H1 (cell line): ENCODE measurements at regions not wholly inside any gene's neighbourhood (a gene's known extent, or its start where the extent isn't known, plus 50 kb on each side); places are given as distances from the start of the nearest gene placed in this dataset.

Experiments used
- CTCF ChIA-PET: fragments of 300-600 bp; sonication (Branson Sonifier 250); formaldehyde crosslinking; loops from one replicate; lab custom pipeline; 2021; ENCODE audit not compliant: partially characterized antibody; lab: Charles Lee
- POLR2A ChIA-PET: fragments of 300-600 bp; sonication (Branson Sonifier 250); formaldehyde crosslinking; loops from one replicate; lab custom pipeline; 2021; ENCODE audit warnings: inconsistent platforms; ENCODE audit not compliant: partially characterized antibody; lab: Charles Lee
- DNase-seq, 2 experiments: peaks; one replicate each; pipeline versions ENCODE4 v3.0.0 to v3.0.0-alpha.2; 2010 to 2022; ENCODE audit warnings: low spot score in 2 of 2, low read depth in 1 of 2, mixed read lengths in 1 of 2
- FAIRE-seq: peaks from 2 replicates; lab custom pipeline; 2011; peaks lifted over from hg19 to GRCh38; lab: Jason Lieb, UNC
- H2AFZ ChIP-seq: 2 replicates; pipeline ENCODE4 v1.8.1; 2012; ENCODE audit warnings: low read length, inconsistent platforms
- H2AK5ac ChIP-seq: 2 replicates; pipeline ENCODE4 v1.6.1; 2013; ENCODE audit warnings: low read depth, low read length
- H2BK120ac ChIP-seq: replicated peaks from 2 replicates; pipeline ENCODE3; 2013; ENCODE audit warnings: low read depth, low read length, inconsistent platforms
- H2BK12ac ChIP-seq: 2 replicates; pipeline ENCODE4 v1.6.1; 2013; ENCODE audit warnings: low read depth, low read length
- H2BK15ac ChIP-seq: 2 replicates; pipeline ENCODE4 v1.6.1; 2013; ENCODE audit warnings: low read length
- H2BK20ac ChIP-seq: 2 replicates; pipeline ENCODE4 v1.6.1; 2013; ENCODE audit warnings: low read length
- H2BK5ac ChIP-seq: 2 replicates; pipeline ENCODE4 v1.6.1; 2013; ENCODE audit warnings: low read depth, low read length
- H3K14ac ChIP-seq: 2 replicates; pipeline ENCODE4 v1.6.1; 2013; ENCODE audit warnings: inconsistent platforms; ENCODE audit not compliant: insufficient read length
- H3K18ac ChIP-seq: 2 replicates; pipeline ENCODE4 v1.6.1; 2013; ENCODE audit warnings: low read length; ENCODE audit errors: extremely low read depth
- H3K23ac ChIP-seq: 2 replicates; pipeline ENCODE4 v1.6.1; 2013; ENCODE audit warnings: inconsistent platforms; ENCODE audit not compliant: insufficient read length
- H3K23me2 ChIP-seq: 2 replicates; pipeline ENCODE4 v1.6.1; 2013; ENCODE audit warnings: low read depth, low read length
- H3K27ac ChIP-seq: 2 replicates; pipeline ENCODE4 v1.6.1; 2011; ENCODE audit warnings: low read depth, low read length, inconsistent platforms
- H3K27me3 ChIP-seq, 4 experiments: replicated peaks in 1 of 4; 1 replicate in 1 of 4; 2 replicates in 3 of 4; pipeline versions ENCODE4 v1.6.1 to v1.8.1; 2011 to 2013; ENCODE audit warnings: low read length in 3 of 4, mild to moderate bottlenecking in 3 of 4, inconsistent platforms in 2 of 4, mixed read lengths in 2 of 4, moderate library complexity in 1 of 4; ENCODE audit not compliant: control insufficient read depth in 3 of 4, insufficient read depth in 3 of 4; ENCODE audit errors: extremely low read depth in 1 of 4
- H3K36me3 ChIP-seq, 4 experiments: 2 replicates each; pipeline versions ENCODE4 v1.6.1 to v1.8.1; 2011 to 2013; ENCODE audit warnings: mild to moderate bottlenecking in 4 of 4, low read length in 3 of 4, moderate library complexity in 2 of 4, control low read depth in 1 of 4, inconsistent platforms in 1 of 4; ENCODE audit not compliant: insufficient read depth in 4 of 4, control insufficient read depth in 2 of 4
- H3K4ac ChIP-seq: replicated peaks from 2 replicates; pipeline ENCODE3; 2013; ENCODE audit warnings: low read length, low read depth, mixed read lengths, inconsistent platforms; ENCODE audit not compliant: insufficient read length
- H3K4me1 ChIP-seq, 4 experiments: replicated peaks in 1 of 4; 1 replicate in 1 of 4; 2 replicates in 3 of 4; pipeline versions ENCODE4 v1.6.1 to v1.8.1; 2011 to 2013; ENCODE audit warnings: low read length in 3 of 4, inconsistent platforms in 2 of 4, mixed read lengths in 1 of 4; ENCODE audit not compliant: insufficient read depth in 4 of 4, control insufficient read depth in 3 of 4
- H3K4me2 ChIP-seq, 2 experiments: 2 replicates each; pipeline versions ENCODE4 v1.6.1 to v1.8.1; 2011 to 2013; ENCODE audit warnings: low read depth in 2 of 2, low read length in 2 of 2, control low read depth in 1 of 2, inconsistent platforms in 1 of 2, mild to moderate bottlenecking in 1 of 2; ENCODE audit not compliant: insufficient read depth in 1 of 2
- H3K4me3 ChIP-seq, 4 experiments: fragments of 200-600, 300-600 bp in 1 of 4; sonication (generic), shearing (Covaris generic), sonication (Bioruptor Twin) in 1 of 4; 2 replicates each; pipeline versions ENCODE4 v1.5.1 to v1.8.1; 2011 to 2016; ENCODE audit warnings: low read length in 4 of 4, low read depth in 3 of 4, control low read depth in 2 of 4, inconsistent platforms in 2 of 4, mild to moderate bottlenecking in 2 of 4, mixed read lengths in 1 of 4, moderate library complexity in 1 of 4; ENCODE audit not compliant: insufficient read depth in 2 of 4; ENCODE audit errors: extremely low read depth in 1 of 4
- H3K56ac ChIP-seq: replicated peaks from 2 replicates; pipeline ENCODE3; 2013; ENCODE audit warnings: low read depth, mild to moderate bottlenecking, mixed read lengths, low read length, inconsistent platforms; ENCODE audit not compliant: insufficient read length
- H3K79me1 ChIP-seq: 2 replicates; pipeline ENCODE4 v1.6.1; 2013; ENCODE audit warnings: low read depth, low read length, control low read depth
- H3K79me2 ChIP-seq, 2 experiments: 2 replicates each; pipeline versions ENCODE4 v1.6.1 to v1.8.1; 2012 to 2013; ENCODE audit warnings: low read length in 2 of 2, mild to moderate bottlenecking in 2 of 2, inconsistent platforms in 1 of 2; ENCODE audit not compliant: insufficient read depth in 2 of 2, control insufficient read depth in 1 of 2
- H3K9ac ChIP-seq, 4 experiments: replicated peaks in 1 of 4; 1 replicate in 1 of 4; 2 replicates in 3 of 4; pipeline versions ENCODE4 v1.6.1 to v1.8.1; 2011 to 2013; ENCODE audit warnings: low read depth in 3 of 4, low read length in 3 of 4, control low read depth in 2 of 4, mild to moderate bottlenecking in 2 of 4, moderate library complexity in 2 of 4, inconsistent platforms in 1 of 4; ENCODE audit errors: extremely low read depth in 1 of 4
- H3K9me3 ChIP-seq, 2 experiments: 2 replicates each; pipeline versions ENCODE4 v1.6.1 to v1.8.1; 2012 to 2013; ENCODE audit warnings: mild to moderate bottlenecking in 2 of 2, moderate library complexity in 2 of 2, control low read depth in 1 of 2, inconsistent platforms in 1 of 2, low read depth in 1 of 2, low read length in 1 of 2, mixed read lengths in 1 of 2; ENCODE audit not compliant: insufficient read depth in 2 of 2
- H4K20me1 ChIP-seq, 2 experiments: replicated peaks in 1 of 2; 2 replicates each; pipeline versions ENCODE3 to v1.8.1; 2011 to 2013; ENCODE audit warnings: inconsistent platforms in 2 of 2, low read length in 2 of 2, mild to moderate bottlenecking in 1 of 2; ENCODE audit not compliant: insufficient read depth in 2 of 2, control insufficient read depth in 1 of 2
- H4K5ac ChIP-seq: 2 replicates; pipeline ENCODE4 v1.6.1; 2013; ENCODE audit warnings: low read length, low read depth, mixed read lengths, inconsistent platforms; ENCODE audit not compliant: insufficient read length
- H4K8ac ChIP-seq: 2 replicates; pipeline ENCODE4 v1.8.0; 2013; ENCODE audit warnings: mild to moderate bottlenecking, moderate library complexity, low read length, inconsistent platforms; ENCODE audit not compliant: insufficient read depth; ENCODE audit errors: extremely low read depth
- H4K91ac ChIP-seq: replicated peaks from 2 replicates; pipeline ENCODE3; 2013; ENCODE audit warnings: low read length, mixed read lengths, inconsistent platforms; ENCODE audit not compliant: insufficient read length
- KDM5A ChIP-seq: fragments of 200-600 bp; IDR thresholded peaks from 2 replicates; pipeline ENCODE4 v1.7.1; 2012; ENCODE audit warnings: mild to moderate bottlenecking, low read length, inconsistent platforms, mixed read lengths
- POLR2A ChIP-seq, 2 experiments: IDR thresholded peaks; 1 replicate in 1 of 2; 2 replicates in 1 of 2; pipeline ENCODE4 v1.6.1; 2011; ENCODE audit warnings: low read depth in 2 of 2, low read length in 2 of 2, mild to moderate bottlenecking in 2 of 2; ENCODE audit errors: control extremely low read depth in 1 of 2
- RBBP5 ChIP-seq: IDR thresholded peaks from 2 replicates; pipeline ENCODE4 v1.7.1; 2012; ENCODE audit warnings: low read depth, mild to moderate bottlenecking, inconsistent platforms, low read length, moderate library complexity, borderline replicate concordance
- SIRT6 ChIP-seq: IDR thresholded peaks from one replicate; pipeline ENCODE4 v1.7.1; 2012; ENCODE audit warnings: low read length, inconsistent platforms
- SUZ12 ChIP-seq: fragments of 200-600 bp; sonication (generic); IDR thresholded peaks from 2 replicates; pipeline ENCODE4 v1.6.1; 2012; ENCODE audit warnings: mild to moderate bottlenecking, inconsistent platforms, low read length, moderate library complexity, mixed read lengths
- TAF7 ChIP-seq: optimal IDR thresholded peaks from 2 replicates; pipeline ENCODE3; 2011; ENCODE audit warnings: low read depth, mild to moderate bottlenecking, inconsistent platforms, low read length, moderate library complexity, borderline replicate concordance
- TEAD4 ChIP-seq: IDR thresholded peaks from 2 replicates; pipeline ENCODE4 v1.6.1; 2012; ENCODE audit warnings: low read depth, low read length, inconsistent platforms, mixed read lengths
- ZNF274 ChIP-seq: IDR thresholded peaks from 2 replicates; pipeline ENCODE4 v1.7.0; 2012; ENCODE audit warnings: low read length, borderline replicate concordance; ENCODE audit errors: extremely low read depth
- WGBS, 2 experiments: shearing (Covaris generic) in 1 of 2; methylation state at CpG; one replicate each; pipeline versions ENCODE4 v1.1.6 to v1.1.7; 2013 to 2015; ENCODE audit warnings: low lambda C conversion rate in 2 of 2, mixed read lengths in 2 of 2, inconsistent platforms in 1 of 2, low coverage in 1 of 2, missing lambda C conversion rate in 1 of 2; ENCODE audit not compliant: insufficient replicate concordance in 2 of 2, insufficient coverage in 1 of 2, insufficient read length in 1 of 2; ENCODE audit errors: extremely low coverage in 1 of 2, missing lambda C conversion rate in 1 of 2; 5-methylcytosine and 5-hydroxymethylcytosine counted together
- TF ChIP-seq, protein P1 (sequence below): IDR thresholded peaks from 2 replicates; pipeline ENCODE4 v1.6.1; 2012; ENCODE audit warnings: inconsistent platforms

DNA sequence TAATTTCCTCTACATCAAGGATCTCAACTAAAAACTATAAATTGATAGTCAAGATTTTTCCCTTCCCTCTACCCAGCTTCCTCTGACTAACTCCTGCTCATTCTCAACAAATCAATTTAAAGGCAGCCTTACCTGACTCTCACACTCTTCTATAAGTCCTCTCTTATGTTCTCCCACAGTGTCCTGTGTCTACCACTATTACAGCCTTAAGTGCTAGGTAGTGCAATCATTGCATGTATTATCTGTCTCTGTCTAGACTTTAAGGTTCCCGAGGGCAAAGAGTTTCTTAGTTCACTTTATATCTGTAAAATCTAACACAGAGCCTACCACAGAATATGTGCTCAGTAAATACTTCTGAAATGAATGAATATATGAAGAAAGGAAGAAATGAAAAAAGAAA lies 123.7 kb downstream of the BTC start:
- H3K56ac ChIP-seq: no peak overlapping the region
- H2BK120ac ChIP-seq: no peak overlapping the region
- H4K91ac ChIP-seq: no peak overlapping the region
- no peak overlapping the region for H3K9ac ChIP-seq
- no peaks in the 10 kb centered on the region for H3K79me2 ChIP-seq
- no peak overlapping the region for H4K8ac ChIP-seq
- ChIA-PET CTCF (interaction anchor here (0.6 to 7.0 kb wide), 21 partner anchors 9 to 480 kb away, joined by 3 to 73 read pairs (median 4); no protein-coding TSS in a partner anchor), POLR2A (no interaction called here)
- no peak overlapping the region for H2AFZ ChIP-seq
- H3K79me1 ChIP-seq: no peaks in the 10 kb centered on the region
- DNase-seq: no peak
- no peak overlapping the region for H3K4ac ChIP-seq
- 100% methylated on average over 1 of the region's 1 CpG; no CpG with 5 or more reads in 1 of the 2 experiments for WGBS, 2 experiments
- H3K23me2 ChIP-seq: no peaks in the 10 kb centered on the region
- no peak overlapping the region for H3K4me3 ChIP-seq
- H3K27ac ChIP-seq: no peak overlapping the region
- H3K23ac ChIP-seq: no peak overlapping the region
- no peak overlapping the region for H2BK15ac ChIP-seq
- H3K27me3 ChIP-seq: no peaks in the 10 kb centered on the region
- no peaks in the 10 kb centered on the region for H3K36me3 ChIP-seq
- no peak overlapping the region for H3K14ac ChIP-seq
- H2AK5ac ChIP-seq: no peak overlapping the region
- no peak overlapping the region for H4K5ac ChIP-seq
- no peak overlapping the region for H2BK12ac ChIP-seq
- no peak overlapping the region for H3K18ac ChIP-seq
- peaks cover 0 to 5% (median 0%) of the 10 kb centered on the region in 4 experiments; a peak in 1 of 7 replicates for H3K4me1 ChIP-seq
- no peak for FAIRE-seq
- H2BK20ac ChIP-seq: no peak overlapping the region
- H3K4me2 ChIP-seq: no peak overlapping the region
- no peaks in the 10 kb centered on the region for H3K9me3 ChIP-seq
- no peak overlapping the region for H2BK5ac ChIP-seq
- no peaks in the 10 kb centered on the region for H4K20me1 ChIP-seq
- TF ChIP-seq RBBP5 (no peak), ZNF274 (no peak), TEAD4 (no peak), TAF7 (no peak), SUZ12 (no peak), KDM5A (no peak), SIRT6 (no peak), POLR2A (IDR thresholded peaks at IDR 0.05; ENCODE audit: control extremely low read depth in 1 of 2, low read depth in 2 of 2, low read length in 2 of 2) (no peak)
- TF ChIP-seq, protein P1, sequence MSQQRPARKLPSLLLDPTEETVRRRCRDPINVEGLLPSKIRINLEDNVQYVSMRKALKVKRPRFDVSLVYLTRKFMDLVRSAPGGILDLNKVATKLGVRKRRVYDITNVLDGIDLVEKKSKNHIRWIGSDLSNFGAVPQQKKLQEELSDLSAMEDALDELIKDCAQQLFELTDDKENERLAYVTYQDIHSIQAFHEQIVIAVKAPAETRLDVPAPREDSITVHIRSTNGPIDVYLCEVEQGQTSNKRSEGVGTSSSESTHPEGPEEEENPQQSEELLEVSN: no peak
